ENCODE measurements at regions not wholly inside any gene's neighbourhood (a gene's known extent, or its start where the extent isn't known, plus 50 kb on each side); places are given as distances from the start of the nearest gene placed in this dataset.

- Histone ChIP-seq H3K27ac (peak overlapping the region; percentile 56), H3K4me1 (ENCODE audit: low read depth, poor library complexity, severe bottlenecking) (peaks cover 16% of the 10 kb centered on the region), H3K27me3 (ENCODE audit: insufficient read depth, low read depth) (no peaks in the 10 kb centered on the region), H3K36me3 (ENCODE audit: insufficient read depth) (no peaks in the 10 kb centered on the region), H3K9ac (peak overlapping the region; percentile 64), H2AFZ (ENCODE audit: low read depth) (peak overlapping the region; percentile 91), H3K4me3 (IDR thresholded peaks at IDR 0.05; ENCODE audit: insufficient read depth, low read depth, low read length) (no peak overlapping the region), H4K20me1 (ENCODE audit: insufficient read depth) (no peaks in the 10 kb centered on the region), H3K79me2 (ENCODE audit: insufficient read depth, low read depth) (no peaks in the 10 kb centered on the region), H3K4me2 (peak overlapping the region; percentile 90)
- TF ChIP-seq, protein P1, sequence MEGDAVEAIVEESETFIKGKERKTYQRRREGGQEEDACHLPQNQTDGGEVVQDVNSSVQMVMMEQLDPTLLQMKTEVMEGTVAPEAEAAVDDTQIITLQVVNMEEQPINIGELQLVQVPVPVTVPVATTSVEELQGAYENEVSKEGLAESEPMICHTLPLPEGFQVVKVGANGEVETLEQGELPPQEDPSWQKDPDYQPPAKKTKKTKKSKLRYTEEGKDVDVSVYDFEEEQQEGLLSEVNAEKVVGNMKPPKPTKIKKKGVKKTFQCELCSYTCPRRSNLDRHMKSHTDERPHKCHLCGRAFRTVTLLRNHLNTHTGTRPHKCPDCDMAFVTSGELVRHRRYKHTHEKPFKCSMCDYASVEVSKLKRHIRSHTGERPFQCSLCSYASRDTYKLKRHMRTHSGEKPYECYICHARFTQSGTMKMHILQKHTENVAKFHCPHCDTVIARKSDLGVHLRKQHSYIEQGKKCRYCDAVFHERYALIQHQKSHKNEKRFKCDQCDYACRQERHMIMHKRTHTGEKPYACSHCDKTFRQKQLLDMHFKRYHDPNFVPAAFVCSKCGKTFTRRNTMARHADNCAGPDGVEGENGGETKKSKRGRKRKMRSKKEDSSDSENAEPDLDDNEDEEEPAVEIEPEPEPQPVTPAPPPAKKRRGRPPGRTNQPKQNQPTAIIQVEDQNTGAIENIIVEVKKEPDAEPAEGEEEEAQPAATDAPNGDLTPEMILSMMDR (conservative IDR thresholded peaks at IDR 0.05; ENCODE audit: low read depth, low read length): no peak
These were observed 118.4 kb upstream of the PRSS3 start for GRCh38 chr9:33676746-33677505.

GRCh38 chr9:33677506-33677809, 117.9 kb upstream of the PRSS3 start:
- peak overlapping the region; percentile 64; the same call in 1 of the 2 replicates for H3K9ac ChIP-seq
- H3K4me3 ChIP-seq (IDR thresholded peaks at IDR 0.05; ENCODE audit: insufficient read depth, low read depth, low read length): no peak overlapping the region
- H3K36me3 ChIP-seq (ENCODE audit: insufficient read depth): no peaks in the 10 kb centered on the region
- H3K79me2 ChIP-seq (ENCODE audit: insufficient read depth, low read depth): no peaks in the 10 kb centered on the region
- TF ChIP-seq, protein P1 (conservative IDR thresholded peaks at IDR 0.05; ENCODE audit: low read depth, low read length): no peak
- H4K20me1 ChIP-seq (ENCODE audit: insufficient read depth): no peaks in the 10 kb centered on the region
- H2AFZ ChIP-seq (ENCODE audit: low read depth): peak overlapping the region; percentile 91
- peak overlapping the region; percentile 14 for H3K4me2 ChIP-seq
- peaks cover 16% of the 10 kb centered on the region for H3K4me1 ChIP-seq (ENCODE audit: low read depth, poor library complexity, severe bottlenecking)
- H3K27me3 ChIP-seq (ENCODE audit: insufficient read depth, low read depth): no peaks in the 10 kb centered on the region
- no peak overlapping the region; the same call in 1 of the 2 replicates for H3K27ac ChIP-seq

DNA sequence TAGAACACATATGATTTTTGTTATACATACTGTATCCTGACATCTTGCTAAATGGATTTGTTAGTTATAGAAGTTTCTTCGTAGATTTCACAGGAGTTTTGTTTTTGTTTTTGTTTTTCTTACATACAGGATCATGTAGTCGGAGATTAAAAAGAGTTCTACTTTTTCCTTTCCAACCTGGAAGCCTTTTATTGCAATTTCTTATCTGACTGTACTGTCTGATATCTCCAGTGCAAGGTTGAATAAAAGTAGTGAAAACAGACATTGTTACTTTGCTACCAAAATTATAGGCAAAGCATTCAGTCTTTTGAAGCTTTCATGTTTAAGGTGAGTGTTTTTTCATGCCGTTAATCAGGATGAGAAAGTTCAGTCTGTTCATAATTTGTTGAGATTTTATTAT, 117.4 kb upstream of the PRSS3 start:
- Histone ChIP-seq H3K4me2 (peak overlapping the region; percentile 14), H4K20me1 (ENCODE audit: insufficient read depth) (no peaks in the 10 kb centered on the region), H3K4me3 (IDR thresholded peaks at IDR 0.05; ENCODE audit: insufficient read depth, low read depth, low read length) (no peak overlapping the region), H3K27me3 (ENCODE audit: insufficient read depth, low read depth) (no peaks in the 10 kb centered on the region), H3K27ac (no peak overlapping the region), H3K9ac (no peak overlapping the region), H3K36me3 (ENCODE audit: insufficient read depth) (no peaks in the 10 kb centered on the region), H3K79me2 (ENCODE audit: insufficient read depth, low read depth) (no peaks in the 10 kb centered on the region), H3K4me1 (ENCODE audit: low read depth, poor library complexity, severe bottlenecking) (peaks cover 16% of the 10 kb centered on the region), H2AFZ (ENCODE audit: low read depth) (0 out of 2 replicates have a peak overlapping the region, but pooled peaks have one; percentile 91)
- TF ChIP-seq, protein P1 (conservative IDR thresholded peaks at IDR 0.05; ENCODE audit: low read depth, low read length): no peak

GRCh38 chr9:33682551-33682950, 112.8 kb upstream of the PRSS3 start:
- no peak overlapping the region for H3K4me2 ChIP-seq
- no peaks in the 10 kb centered on the region for H4K20me1 ChIP-seq (ENCODE audit: insufficient read depth)
- no peak overlapping the region for H3K4me3 ChIP-seq (IDR thresholded peaks at IDR 0.05; ENCODE audit: insufficient read depth, low read depth, low read length)
- no peak overlapping the region for H3K9ac ChIP-seq
- H3K4me1 ChIP-seq (ENCODE audit: low read depth, poor library complexity, severe bottlenecking): peaks cover 16% of the 10 kb centered on the region
- TF ChIP-seq, protein P1 (conservative IDR thresholded peaks at IDR 0.05; ENCODE audit: low read depth, low read length): no peak
- H3K79me2 ChIP-seq (ENCODE audit: insufficient read depth, low read depth): no peaks in the 10 kb centered on the region
- no peaks in the 10 kb centered on the region for H3K36me3 ChIP-seq (ENCODE audit: insufficient read depth)
- H2AFZ ChIP-seq (ENCODE audit: low read depth): no peak overlapping the region
- H3K27me3 ChIP-seq (ENCODE audit: insufficient read depth, low read depth): no peaks in the 10 kb centered on the region
- no peak overlapping the region for H3K27ac ChIP-seq

All from KMS-11 (cell line).